ENCODE measurements at regions not wholly inside any gene's neighbourhood (a gene's known extent, or its start where the extent isn't known, plus 50 kb on each side); places are given as distances from the start of the nearest gene placed in this dataset.

- DNase-seq (ENCODE audit: low read depth in 1 of 2, low spot score in 1 of 2): no peak
- in situ Hi-C loops (cut with HindIII; ENCODE audit: low pct_unique_long_range_greater_than_20kb, low sequenced_read_pairs): no loop called here
- TF ChIP-seq JUND (IDR thresholded peaks at IDR 0.05; ENCODE audit: low read depth): no peak
Observed at GRCh38 chr9:19870988-19871387, 82.2 kb upstream of the SLC24A2 start.

GRCh38 chr9:19840953-19841352 lies 52.1 kb upstream of the SLC24A2 start:
- DNase-seq (ENCODE audit: low read depth in 1 of 2, low spot score in 1 of 2): no peak
- TF ChIP-seq JUND (IDR thresholded peaks at IDR 0.05; ENCODE audit: low read depth): no peak
- in situ Hi-C loops (cut with HindIII; ENCODE audit: low pct_unique_long_range_greater_than_20kb, low sequenced_read_pairs): no loop called here
